Activated T-cell treated with anti-CD3 and anti-CD28 coated beads, Interleukin-2, amount 50 U/mL, for 24 hours (primary cell): ENCODE measurements at regions not wholly inside any gene's neighbourhood (a gene's known extent, or its start where the extent isn't known, plus 50 kb on each side); places are given as distances from the start of the nearest gene placed in this dataset.

Source experiments
- DNase-seq: peaks from one replicate; pipeline ENCODE4 v3.0.0-alpha.2; 2020
- H3K27ac Mint-ChIP-seq: 2 replicates; pipeline ENCODE4 v1.8.0; 2020; ENCODE audit warnings: mild to moderate bottlenecking, mixed read lengths
- H3K27me3 Mint-ChIP-seq: 2 replicates; pipeline ENCODE4 v1.8.0; 2020; ENCODE audit warnings: mixed read lengths
- H3K36me3 Mint-ChIP-seq: 2 replicates; pipeline ENCODE4 v1.8.0; 2020; ENCODE audit warnings: low read depth, mixed read lengths
- H3K4me1 Mint-ChIP-seq: 2 replicates; pipeline ENCODE4 v1.8.0; 2020; ENCODE audit warnings: low read depth, mixed read lengths
- H3K4me3 Mint-ChIP-seq: 2 replicates; pipeline ENCODE4 v1.8.0; 2020; ENCODE audit warnings: mild to moderate bottlenecking, moderate library complexity, mixed read lengths
- H3K9me3 Mint-ChIP-seq: 2 replicates; pipeline ENCODE4 v1.8.0; 2020; ENCODE audit warnings: mixed read lengths

DNA sequence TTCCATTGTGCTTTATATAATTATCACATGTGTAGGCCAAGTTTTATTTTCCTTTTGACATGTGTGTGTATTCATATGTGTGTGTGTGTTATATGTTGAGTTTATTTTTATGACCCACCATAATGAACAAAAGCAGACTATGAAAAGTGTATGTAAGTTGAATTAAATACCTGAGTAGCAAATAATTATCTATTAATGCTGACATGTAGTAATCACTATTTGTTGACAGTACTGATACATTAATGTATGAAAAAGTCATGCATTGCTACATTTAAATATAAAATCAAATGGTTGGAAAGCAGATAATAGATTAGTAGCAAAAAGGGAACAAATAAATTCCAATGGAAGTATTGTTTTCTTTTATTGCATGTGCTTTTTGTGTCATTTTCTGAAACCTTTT lies 1948.5 kb upstream of the PCDH20 start:
- H3K27me3 Mint-ChIP-seq = no peaks in the 10 kb centered on the region
- H3K4me3 Mint-ChIP-seq = no peak overlapping the region
- no peaks in the 10 kb centered on the region for H3K4me1 Mint-ChIP-seq
- no peak overlapping the region for H3K27ac Mint-ChIP-seq
- DNase-seq = no peak
- peaks cover 2% of the 10 kb centered on the region for H3K9me3 Mint-ChIP-seq
- H3K36me3 Mint-ChIP-seq = no peaks in the 10 kb centered on the region

DNA sequence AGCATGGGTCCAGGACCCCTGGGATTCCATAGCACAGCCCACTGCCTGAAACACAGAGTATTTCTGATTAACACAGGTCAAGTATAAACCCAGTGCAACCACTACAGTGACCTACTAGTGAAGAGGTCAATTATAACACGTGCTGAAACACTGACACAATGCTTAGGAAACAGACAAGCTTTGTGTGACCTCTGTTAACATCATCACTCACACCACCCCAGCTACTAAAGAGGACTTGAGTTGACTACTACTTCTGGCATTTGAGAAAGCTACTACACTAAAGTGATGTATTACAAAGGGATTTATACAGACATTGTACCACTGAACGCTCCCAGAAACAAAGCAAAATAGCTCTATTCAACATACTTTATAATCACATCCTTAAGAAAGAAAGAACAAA lies 1935.9 kb upstream of the PCDH20 start:
- H3K4me1 Mint-ChIP-seq = no peaks in the 10 kb centered on the region
- H3K9me3 Mint-ChIP-seq = peaks cover 7% of the 10 kb centered on the region
- no peaks in the 10 kb centered on the region for H3K27me3 Mint-ChIP-seq
- no peak for DNase-seq
- H3K4me3 Mint-ChIP-seq = no peak overlapping the region
- no peaks in the 10 kb centered on the region for H3K36me3 Mint-ChIP-seq
- no peak overlapping the region for H3K27ac Mint-ChIP-seq

DNA sequence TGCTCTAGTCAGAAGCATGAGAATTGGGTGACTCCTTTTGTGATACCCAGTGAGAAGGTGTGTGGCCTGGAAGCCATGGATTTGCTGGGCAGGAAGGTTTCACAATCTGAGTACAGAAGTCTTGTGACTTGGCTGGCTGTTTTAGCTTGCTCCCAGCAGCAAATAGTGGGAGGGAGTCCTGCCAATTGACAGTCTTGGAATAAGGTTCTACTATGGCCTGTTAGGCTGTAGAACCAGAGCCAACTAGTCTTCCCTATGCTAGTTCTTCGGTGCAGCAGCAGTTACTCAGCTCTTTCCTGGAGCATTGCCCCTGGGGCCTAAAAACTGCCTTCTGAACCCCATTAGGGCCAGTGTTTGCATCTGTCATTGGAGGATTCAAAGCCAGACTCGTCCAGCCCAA lies 1935.4 kb upstream of the PCDH20 start:
- no peaks in the 10 kb centered on the region for H3K36me3 Mint-ChIP-seq
- H3K27me3 Mint-ChIP-seq = no peaks in the 10 kb centered on the region
- no peak overlapping the region for H3K4me3 Mint-ChIP-seq
- no peaks in the 10 kb centered on the region for H3K4me1 Mint-ChIP-seq
- no peak for DNase-seq
- H3K9me3 Mint-ChIP-seq = peaks cover 7% of the 10 kb centered on the region
- no peak overlapping the region for H3K27ac Mint-ChIP-seq

DNA sequence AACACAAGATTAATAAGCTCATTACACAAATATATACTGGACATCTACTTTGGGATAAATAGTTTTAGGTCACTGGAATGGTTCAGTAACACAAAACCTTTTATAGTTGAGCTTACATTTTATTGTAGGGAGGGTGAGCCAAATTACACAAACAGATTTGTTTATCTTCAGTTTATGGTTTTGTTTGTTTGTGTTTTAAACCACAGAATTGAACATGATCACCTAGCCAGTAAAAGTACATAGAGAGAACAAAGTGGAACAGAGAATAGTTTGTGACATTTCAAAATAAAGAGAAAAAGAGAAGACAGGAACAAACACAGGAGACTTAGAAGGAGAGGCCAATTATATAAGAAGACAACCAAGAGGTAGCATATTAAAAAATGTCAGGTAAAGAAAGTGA lies 1930.2 kb upstream of the PCDH20 start:
- DNase-seq = no peak
- Mint-ChIP-seq H3K27ac (no peak overlapping the region), H3K36me3 (no peaks in the 10 kb centered on the region), H3K4me1 (no peaks in the 10 kb centered on the region), H3K4me3 (no peak overlapping the region), H3K27me3 (no peaks in the 10 kb centered on the region), H3K9me3 (peaks cover 17% of the 10 kb centered on the region)

- DNase-seq = no peak
- H3K4me1 Mint-ChIP-seq = no peaks in the 10 kb centered on the region
- no peak overlapping the region for H3K27ac Mint-ChIP-seq
- no peaks in the 10 kb centered on the region for H3K36me3 Mint-ChIP-seq
- no peak overlapping the region for H3K4me3 Mint-ChIP-seq
- H3K9me3 Mint-ChIP-seq = peaks cover 17% of the 10 kb centered on the region
- H3K27me3 Mint-ChIP-seq = no peaks in the 10 kb centered on the region
Observed at GRCh38 chr13:63344711-63345110, 1929.1 kb upstream of the PCDH20 start.

DNA sequence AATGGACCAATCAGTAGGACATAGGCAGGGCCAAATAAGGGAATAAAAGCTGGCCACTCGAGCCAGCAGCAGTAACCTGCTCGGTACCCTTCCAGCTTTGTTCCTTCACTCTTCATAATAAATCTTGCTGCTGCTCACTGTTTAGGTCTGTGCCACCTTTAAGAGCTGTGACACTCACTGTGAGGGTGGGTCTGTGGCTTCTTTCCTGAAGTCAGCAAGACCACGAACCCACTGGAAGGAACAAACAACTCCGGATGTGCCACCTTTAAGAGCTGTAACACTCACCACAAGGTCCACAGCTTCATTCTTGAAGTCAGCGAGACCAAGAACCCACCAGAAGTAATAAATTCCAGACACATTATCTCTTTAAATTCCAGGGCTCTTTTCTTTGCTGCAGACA lies 1922.3 kb upstream of the PCDH20 start:
- H3K4me1 Mint-ChIP-seq = no peaks in the 10 kb centered on the region
- H3K27me3 Mint-ChIP-seq = no peaks in the 10 kb centered on the region
- DNase-seq = no peak
- H3K27ac Mint-ChIP-seq = no peak overlapping the region
- no peak overlapping the region for H3K4me3 Mint-ChIP-seq
- no peaks in the 10 kb centered on the region for H3K36me3 Mint-ChIP-seq
- H3K9me3 Mint-ChIP-seq = peaks cover 14% of the 10 kb centered on the region

DNA sequence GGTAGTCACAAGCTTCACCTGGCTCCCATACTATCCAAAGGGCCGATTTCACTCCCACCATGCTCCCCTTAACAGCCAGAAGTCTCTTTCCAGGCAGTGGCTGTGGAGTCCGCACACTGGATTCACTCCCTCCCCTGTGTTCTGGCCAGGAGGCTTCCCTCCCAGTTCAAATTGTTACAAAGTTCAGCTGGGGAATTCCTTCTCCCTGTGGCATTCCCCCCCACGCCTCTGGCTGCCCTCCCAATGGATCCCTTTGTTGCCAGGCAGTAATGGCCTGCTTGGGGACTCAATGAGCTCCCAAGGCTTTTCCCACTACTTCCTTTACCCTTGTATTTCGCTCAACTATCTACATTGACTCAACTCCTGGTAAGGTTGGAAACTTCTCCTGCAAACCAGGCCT lies 1921.4 kb upstream of the PCDH20 start:
- Mint-ChIP-seq H3K27ac (no peak overlapping the region), H3K4me3 (no peak overlapping the region), H3K36me3 (no peaks in the 10 kb centered on the region), H3K4me1 (no peaks in the 10 kb centered on the region), H3K27me3 (no peaks in the 10 kb centered on the region), H3K9me3 (peaks cover 13% of the 10 kb centered on the region)
- DNase-seq = no peak

DNA sequence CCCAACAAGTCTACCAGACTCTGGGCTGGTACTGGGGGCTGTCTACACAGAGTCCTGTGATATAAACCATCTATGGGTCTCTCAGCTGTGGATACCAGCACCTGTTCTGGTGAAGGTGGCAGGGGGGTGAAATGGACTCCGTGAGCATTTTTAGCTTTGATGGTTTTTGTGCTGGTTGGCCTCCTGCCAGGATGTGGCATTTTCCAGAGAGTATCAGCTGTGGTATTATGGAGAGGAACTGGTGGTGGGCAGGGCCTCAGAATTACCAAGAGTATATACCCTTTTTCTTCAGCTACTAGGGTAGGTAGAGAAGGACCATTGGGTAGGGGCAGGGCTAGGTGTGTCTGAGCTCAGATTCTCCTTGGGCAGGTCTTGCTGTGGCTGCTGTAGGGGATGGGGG lies 1920.9 kb upstream of the PCDH20 start:
- H3K4me3 Mint-ChIP-seq = no peak overlapping the region
- H3K4me1 Mint-ChIP-seq = no peaks in the 10 kb centered on the region
- no peaks in the 10 kb centered on the region for H3K27me3 Mint-ChIP-seq
- no peak for DNase-seq
- H3K9me3 Mint-ChIP-seq = peaks cover 13% of the 10 kb centered on the region
- no peak overlapping the region for H3K27ac Mint-ChIP-seq
- no peaks in the 10 kb centered on the region for H3K36me3 Mint-ChIP-seq

DNA sequence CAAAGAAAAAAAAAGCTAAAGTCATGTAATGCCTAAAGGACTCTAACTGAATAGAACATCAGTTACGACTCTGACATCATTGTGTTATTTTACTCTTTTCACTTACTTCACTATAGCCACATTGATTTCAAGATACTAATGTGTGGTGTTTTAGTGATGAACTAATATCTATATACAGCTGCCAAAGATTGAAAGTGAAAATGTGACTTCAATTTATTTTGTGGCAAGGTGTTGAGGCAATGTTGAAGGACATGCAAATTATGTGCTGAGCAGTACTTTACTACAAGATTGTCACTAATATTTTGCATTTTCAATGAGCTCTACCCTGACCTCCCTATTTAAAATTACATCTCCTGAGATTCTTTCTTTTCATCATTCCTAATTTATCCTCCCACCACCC lies 1911.9 kb upstream of the PCDH20 start:
- Mint-ChIP-seq H3K27me3 (no peaks in the 10 kb centered on the region), H3K27ac (no peak overlapping the region), H3K36me3 (no peaks in the 10 kb centered on the region), H3K4me3 (no peak overlapping the region), H3K4me1 (no peaks in the 10 kb centered on the region), H3K9me3 (peaks cover 8% of the 10 kb centered on the region)
- DNase-seq = no peak

GRCh38 chr13:63323441-63323840 lies 1907.8 kb upstream of the PCDH20 start:
- Mint-ChIP-seq H3K27ac (no peak overlapping the region), H3K4me1 (no peaks in the 10 kb centered on the region), H3K36me3 (no peaks in the 10 kb centered on the region), H3K27me3 (no peaks in the 10 kb centered on the region), H3K4me3 (no peak overlapping the region), H3K9me3 (peaks cover 14% of the 10 kb centered on the region)
- DNase-seq = no peak

DNA sequence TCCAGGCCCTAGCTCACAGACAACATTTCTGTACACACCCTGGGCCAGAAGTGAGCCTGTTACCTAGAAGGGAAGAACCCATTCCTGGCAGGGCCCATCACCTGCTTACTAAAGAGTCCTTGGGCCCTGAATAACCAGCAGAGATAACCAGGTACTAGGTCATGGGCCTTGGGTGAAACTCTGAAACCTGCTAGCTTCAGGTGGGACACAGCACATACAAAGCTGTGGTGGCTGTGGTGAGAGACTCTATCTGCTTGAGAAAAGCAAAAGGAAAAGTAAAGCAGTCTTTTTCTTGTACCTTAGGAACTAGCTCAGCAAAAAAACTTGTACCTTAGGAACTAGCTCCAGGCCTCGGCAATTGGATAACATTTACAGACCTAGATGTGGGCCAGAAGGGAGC lies 1895.9 kb upstream of the PCDH20 start:
- Mint-ChIP-seq H3K36me3 (no peaks in the 10 kb centered on the region), H3K27ac (no peak overlapping the region), H3K9me3 (peaks cover 28% of the 10 kb centered on the region), H3K4me3 (no peak overlapping the region), H3K4me1 (no peaks in the 10 kb centered on the region), H3K27me3 (no peaks in the 10 kb centered on the region)
- DNase-seq = no peak

DNA sequence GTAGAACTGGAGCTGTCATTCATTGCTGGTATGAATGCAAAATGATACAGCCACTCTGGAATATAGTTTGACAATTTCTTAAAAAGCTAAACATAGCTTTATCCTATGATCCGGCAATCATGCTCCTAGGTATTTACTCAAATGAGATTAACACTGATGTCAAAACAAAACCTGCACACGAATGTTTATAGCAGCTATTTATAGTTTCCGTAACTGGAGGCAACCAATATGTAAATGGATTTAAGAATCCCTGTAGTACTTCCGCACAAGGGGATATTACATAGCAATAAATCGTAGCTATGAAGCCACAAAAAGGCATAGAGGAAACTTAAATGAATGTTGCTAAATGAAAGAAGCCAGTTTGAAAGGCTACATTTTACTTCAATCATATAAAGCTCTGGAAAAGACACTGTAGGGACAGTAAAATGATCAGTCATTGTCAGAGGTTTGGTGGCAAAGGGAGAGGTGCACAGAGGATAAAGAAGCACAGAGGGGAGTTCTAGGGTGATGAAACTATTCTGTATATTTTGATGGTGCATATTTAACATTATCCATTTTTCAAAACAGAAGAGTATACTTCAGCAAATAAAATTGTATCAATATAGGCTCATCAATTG lies 1893.0 kb upstream of the PCDH20 start:
- no peak for DNase-seq
- no peak overlapping the region for H3K27ac Mint-ChIP-seq
- no peaks in the 10 kb centered on the region for H3K36me3 Mint-ChIP-seq
- H3K9me3 Mint-ChIP-seq = peaks cover 35% of the 10 kb centered on the region
- H3K4me1 Mint-ChIP-seq = no peaks in the 10 kb centered on the region
- H3K27me3 Mint-ChIP-seq = no peaks in the 10 kb centered on the region
- H3K4me3 Mint-ChIP-seq = no peak overlapping the region

GRCh38 chr13:63307228-63307627 lies 1891.6 kb upstream of the PCDH20 start:
- Mint-ChIP-seq H3K27ac (no peak overlapping the region), H3K9me3 (peaks cover 31% of the 10 kb centered on the region), H3K36me3 (no peaks in the 10 kb centered on the region), H3K4me3 (no peak overlapping the region), H3K4me1 (no peaks in the 10 kb centered on the region), H3K27me3 (no peaks in the 10 kb centered on the region)
- DNase-seq = no peak

- Mint-ChIP-seq H3K27me3 (no peaks in the 10 kb centered on the region), H3K9me3 (peaks cover 27% of the 10 kb centered on the region), H3K4me1 (no peaks in the 10 kb centered on the region), H3K27ac (no peak overlapping the region), H3K36me3 (no peaks in the 10 kb centered on the region), H3K4me3 (no peak overlapping the region)
- no peak for DNase-seq
Observed at GRCh38 chr13:63305641-63306133, 1890.0 kb upstream of the PCDH20 start.

GRCh38 chr13:63304497-63304896 lies 1888.8 kb upstream of the PCDH20 start:
- no peaks in the 10 kb centered on the region for H3K4me1 Mint-ChIP-seq
- H3K9me3 Mint-ChIP-seq = peaks cover 26% of the 10 kb centered on the region
- no peaks in the 10 kb centered on the region for H3K27me3 Mint-ChIP-seq
- no peak overlapping the region for H3K27ac Mint-ChIP-seq
- DNase-seq = no peak
- no peaks in the 10 kb centered on the region for H3K36me3 Mint-ChIP-seq
- H3K4me3 Mint-ChIP-seq = no peak overlapping the region

DNA sequence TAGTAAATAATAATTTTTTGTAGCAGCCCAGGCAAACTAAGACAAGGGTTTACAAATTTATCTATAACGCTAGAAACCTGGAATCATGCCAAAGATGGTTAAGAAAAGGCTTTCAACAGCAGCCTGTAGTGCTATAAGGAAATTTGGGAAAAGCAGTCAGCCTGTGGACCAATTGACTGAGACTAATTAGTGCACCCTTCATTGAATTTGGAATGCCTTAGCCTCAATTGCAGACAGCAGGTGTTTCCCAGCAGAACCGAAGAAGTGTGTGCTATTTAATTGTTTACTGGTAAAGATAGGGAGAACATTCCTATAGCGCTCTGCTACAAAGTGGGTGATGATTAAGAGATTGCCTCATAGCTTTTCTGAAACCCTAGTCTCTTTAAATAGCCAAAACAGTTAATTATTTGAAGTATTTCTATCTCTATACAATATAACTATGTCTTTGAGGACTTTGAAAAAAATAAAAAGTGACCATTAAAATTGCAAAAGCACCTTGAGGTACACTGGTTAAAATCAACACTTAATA lies 1884.3 kb upstream of the PCDH20 start:
- no peak for DNase-seq
- Mint-ChIP-seq H3K36me3 (no peaks in the 10 kb centered on the region), H3K9me3 (peaks cover 9% of the 10 kb centered on the region), H3K4me3 (no peak overlapping the region), H3K27me3 (no peaks in the 10 kb centered on the region), H3K4me1 (no peaks in the 10 kb centered on the region), H3K27ac (no peak overlapping the region)
